HL-60 (cell line): ENCODE measurements at regions not wholly inside any gene's neighbourhood (a gene's known extent, or its start where the extent isn't known, plus 50 kb on each side); places are given as distances from the start of the nearest gene placed in this dataset.

ENCODE experiments used
- DNase-seq, 2 experiments: peaks; one replicate each; pipeline ENCODE4 v3.0.0-alpha.2; 2010 to 2020; ENCODE audit warnings: low read depth in 1 of 2, low spot score in 1 of 2
- H3K27ac ChIP-seq: fragments of 250-450 bp; sonication (Bioruptor Pico); replicated peaks from 2 replicates; pipeline ENCODE4 v1.5.1; 2020; ENCODE audit warnings: mild to moderate bottlenecking, moderate library complexity
- H3K27me3 ChIP-seq: fragments of 250-450 bp; sonication (Bioruptor Pico); 2 replicates; pipeline ENCODE4 v1.5.1; 2021; ENCODE audit warnings: mild to moderate bottlenecking, moderate library complexity; ENCODE audit not compliant: insufficient read depth, poor library complexity, severe bottlenecking
- H3K4me3 ChIP-seq: replicated peaks from 2 replicates; pipeline ENCODE4 v1.5.1; 2011; ENCODE audit warnings: mild to moderate bottlenecking, control low read depth, low read length; ENCODE audit not compliant: insufficient read depth
- CTCF ChIP-seq: IDR thresholded peaks from one replicate; pipeline ENCODE4 v1.5.1; 2011; ENCODE audit warnings: low read length, control low read depth, inconsistent platforms; ENCODE audit not compliant: insufficient read depth
- GABPA ChIP-seq: IDR thresholded peaks from 2 replicates; pipeline ENCODE4 v1.6.1; 2012; ENCODE audit warnings: low read depth
- POLR2AphosphoS5 ChIP-seq: IDR thresholded peaks from 2 replicates; pipeline ENCODE4 v1.6.1; 2012; ENCODE audit warnings: low read depth
- REST ChIP-seq: IDR thresholded peaks from 2 replicates; pipeline ENCODE4 v1.6.1; 2012; ENCODE audit warnings: low read depth; ENCODE audit not compliant: insufficient replicate concordance
- SPI1 ChIP-seq: IDR thresholded peaks from 2 replicates; pipeline ENCODE4 v1.6.1; 2012; ENCODE audit warnings: low read depth, mild to moderate bottlenecking, borderline replicate concordance

GRCh38 chr18:7358989-7359726, 128.3 kb downstream of the LRRC30 start:
- no peak for TF ChIP-seq POLR2AphosphoS5
- no peak for TF ChIP-seq SPI1
- TF ChIP-seq GABPA, result no peak
- TF ChIP-seq REST, result no peak
- no peak for TF ChIP-seq CTCF
- H3K4me3 ChIP-seq, result no peak overlapping the region
- no peak overlapping the region for H3K27ac ChIP-seq
- H3K27me3 ChIP-seq, result no peaks in the 10 kb centered on the region
- no peak for DNase-seq

GRCh38 chr18:7360606-7361170, 129.8 kb downstream of the LRRC30 start:
- no peak for TF ChIP-seq SPI1
- no peak for TF ChIP-seq POLR2AphosphoS5
- no peak for TF ChIP-seq REST
- TF ChIP-seq CTCF, result no peak
- TF ChIP-seq GABPA, result no peak
- Histone ChIP-seq H3K27me3 (no peaks in the 10 kb centered on the region), H3K4me3 (no peak overlapping the region), H3K27ac (no peak overlapping the region)
- no peak for DNase-seq

GRCh38 chr18:7363338-7363737, 132.4 kb downstream of the LRRC30 start:
- Histone ChIP-seq H3K4me3 (no peak overlapping the region), H3K27ac (no peak overlapping the region), H3K27me3 (no peaks in the 10 kb centered on the region)
- TF ChIP-seq SPI1 (no peak), REST (no peak), GABPA (no peak), CTCF (no peak), POLR2AphosphoS5 (no peak)
- no peak for DNase-seq
